Activated T-helper 1 cell treated with anti-CD3 and anti-CD28 coated beads, Interleukin-12 subunit alpha, Interleukin-12 subunit beta, Interleukin-2, Interleukin-4 antibody, amounts not matched to agents 30 ng/mL and 10 ng/mL and 1 ng/mL, durations not matched to agents 14 hours and 24 hours and 36 hours (primary cell): ENCODE measurements at regions not wholly inside any gene's neighbourhood (a gene's known extent, or its start where the extent isn't known, plus 50 kb on each side); places are given as distances from the start of the nearest gene placed in this dataset.

Source experiments
- DNase-seq: peaks from one replicate; pipeline ENCODE4 v3.0.0; 2021; ENCODE audit warnings: low spot score
- H3K27ac Mint-ChIP-seq: one replicate; pipeline ENCODE4 v1.8.0; 2021; ENCODE audit warnings: mild to moderate bottlenecking, mixed read lengths
- H3K27me3 Mint-ChIP-seq: one replicate; pipeline ENCODE4 v1.8.0; 2022; ENCODE audit warnings: mild to moderate bottlenecking, moderate library complexity, mixed read lengths; ENCODE audit not compliant: insufficient read depth
- H3K36me3 Mint-ChIP-seq: one replicate; pipeline ENCODE4 v1.8.0; 2021; ENCODE audit warnings: low read depth, mixed read lengths
- H3K4me1 Mint-ChIP-seq: one replicate; pipeline ENCODE4 v1.8.0; 2021; ENCODE audit warnings: low read depth, mixed read lengths
- H3K4me3 Mint-ChIP-seq: one replicate; pipeline ENCODE4 v1.8.0; 2021; ENCODE audit warnings: mild to moderate bottlenecking, moderate library complexity, mixed read lengths
- H3K9me3 Mint-ChIP-seq: one replicate; pipeline ENCODE4 v1.8.0; 2021; ENCODE audit warnings: mixed read lengths
- intact Hi-C: fragments of 100-400 bp; cut with micrococcal nuclease; formaldehyde crosslinking; loops from one replicate; pipeline ENCODE4 v1.15.1; 2024

- intact Hi-C loops = no loop called here
- Mint-ChIP-seq H3K36me3 (no peaks in the 10 kb centered on the region), H3K4me1 (no peaks in the 10 kb centered on the region), H3K9me3 (no peaks in the 10 kb centered on the region), H3K27me3 (peaks cover 20% of the 10 kb centered on the region), H3K4me3 (no peak overlapping the region), H3K27ac (no peak overlapping the region)
- no peak for DNase-seq
Measured at GRCh38 chr15:39181056-39181747, 399.7 kb upstream of the THBS1 start.

GRCh38 chr15:39181940-39182339, 398.9 kb upstream of the THBS1 start:
- DNase-seq = no peak
- H3K4me3 Mint-ChIP-seq = no peak overlapping the region

GRCh38 chr15:39183164-39183881, 397.6 kb upstream of the THBS1 start:
- intact Hi-C loops = no loop called here
- H3K27me3 Mint-ChIP-seq = peaks cover 20% of the 10 kb centered on the region
- no peak overlapping the region for H3K4me3 Mint-ChIP-seq
- no peaks in the 10 kb centered on the region for H3K9me3 Mint-ChIP-seq
- no peak for DNase-seq
- no peaks in the 10 kb centered on the region for H3K4me1 Mint-ChIP-seq
- no peaks in the 10 kb centered on the region for H3K36me3 Mint-ChIP-seq
- H3K27ac Mint-ChIP-seq = no peak overlapping the region

More at GRCh38 chr15:39181940-39182339, 398.9 kb upstream of the THBS1 start:
- Mint-ChIP-seq H3K27ac (no peak overlapping the region), H3K27me3 (peaks cover 20% of the 10 kb centered on the region), H3K4me1 (no peaks in the 10 kb centered on the region), H3K36me3 (no peaks in the 10 kb centered on the region), H3K9me3 (no peaks in the 10 kb centered on the region)
- intact Hi-C loops = no loop called here

- Mint-ChIP-seq H3K4me1 (no peaks in the 10 kb centered on the region), H3K9me3 (no peaks in the 10 kb centered on the region), H3K27ac (no peak overlapping the region), H3K36me3 (no peaks in the 10 kb centered on the region), H3K4me3 (no peak overlapping the region), H3K27me3 (peaks cover 20% of the 10 kb centered on the region)
- intact Hi-C loops = no loop called here
- DNase-seq = no peak
Measured at GRCh38 chr15:39184701-39185390, 396.0 kb upstream of the THBS1 start.

GRCh38 chr15:39188314-39188713, 392.6 kb upstream of the THBS1 start:
- no peak overlapping the region for H3K27ac Mint-ChIP-seq
- intact Hi-C loops = no loop called here
- H3K9me3 Mint-ChIP-seq = no peaks in the 10 kb centered on the region
- no peak overlapping the region for H3K4me3 Mint-ChIP-seq
- peaks cover 4% of the 10 kb centered on the region for H3K27me3 Mint-ChIP-seq
- no peak for DNase-seq
- no peaks in the 10 kb centered on the region for H3K4me1 Mint-ChIP-seq
- no peaks in the 10 kb centered on the region for H3K36me3 Mint-ChIP-seq

GRCh38 chr15:39188930-39189329, 391.9 kb upstream of the THBS1 start:
- intact Hi-C loops = no loop called here
- H3K4me1 Mint-ChIP-seq = no peaks in the 10 kb centered on the region

GRCh38 chr15:39191871-39192291, 389.0 kb upstream of the THBS1 start:
- intact Hi-C loops = no loop called here
- Mint-ChIP-seq H3K27ac (no peak overlapping the region), H3K9me3 (no peaks in the 10 kb centered on the region), H3K36me3 (no peaks in the 10 kb centered on the region), H3K4me3 (no peak overlapping the region), H3K4me1 (no peaks in the 10 kb centered on the region), H3K27me3 (peaks cover 9% of the 10 kb centered on the region)
- DNase-seq = no peak

More at GRCh38 chr15:39188930-39189329, 391.9 kb upstream of the THBS1 start:
- H3K4me3 Mint-ChIP-seq = no peak overlapping the region
- DNase-seq = no peak
- H3K36me3 Mint-ChIP-seq = no peaks in the 10 kb centered on the region
- H3K27me3 Mint-ChIP-seq = peaks cover 9% of the 10 kb centered on the region
- no peaks in the 10 kb centered on the region for H3K9me3 Mint-ChIP-seq
- H3K27ac Mint-ChIP-seq = no peak overlapping the region

- H3K27me3 Mint-ChIP-seq = peaks cover 9% of the 10 kb centered on the region
Measured at GRCh38 chr15:39192351-39192750, 388.5 kb upstream of the THBS1 start.

GRCh38 chr15:39192979-39193560, 387.8 kb upstream of the THBS1 start:
- peaks cover 7% of the 10 kb centered on the region for H3K27me3 Mint-ChIP-seq
- no peaks in the 10 kb centered on the region for H3K4me1 Mint-ChIP-seq
- no peak overlapping the region for H3K27ac Mint-ChIP-seq
- no peak for DNase-seq
- no peaks in the 10 kb centered on the region for H3K36me3 Mint-ChIP-seq
- H3K4me3 Mint-ChIP-seq = no peak overlapping the region
- no peaks in the 10 kb centered on the region for H3K9me3 Mint-ChIP-seq
- intact Hi-C loops = no loop called here

More at GRCh38 chr15:39192351-39192750, 388.5 kb upstream of the THBS1 start:
- Mint-ChIP-seq H3K36me3 (no peaks in the 10 kb centered on the region), H3K4me3 (no peak overlapping the region), H3K4me1 (no peaks in the 10 kb centered on the region), H3K27ac (no peak overlapping the region), H3K9me3 (no peaks in the 10 kb centered on the region)
- no peak for DNase-seq
- intact Hi-C loops = no loop called here

GRCh38 chr15:39193611-39194010, 387.3 kb upstream of the THBS1 start:
- Mint-ChIP-seq H3K4me1 (no peaks in the 10 kb centered on the region), H3K36me3 (no peaks in the 10 kb centered on the region), H3K27ac (no peak overlapping the region), H3K27me3 (peaks cover 7% of the 10 kb centered on the region), H3K9me3 (no peaks in the 10 kb centered on the region), H3K4me3 (no peak overlapping the region)
- DNase-seq = no peak
- intact Hi-C loops = no loop called here

GRCh38 chr15:39194106-39194830, 386.6 kb upstream of the THBS1 start:
- no peak for DNase-seq
- H3K36me3 Mint-ChIP-seq = no peaks in the 10 kb centered on the region
- no peak overlapping the region for H3K4me3 Mint-ChIP-seq
- H3K27ac Mint-ChIP-seq = no peak overlapping the region
- no peaks in the 10 kb centered on the region for H3K9me3 Mint-ChIP-seq
- H3K27me3 Mint-ChIP-seq = peaks cover 7% of the 10 kb centered on the region
- no peaks in the 10 kb centered on the region for H3K4me1 Mint-ChIP-seq
- intact Hi-C loops = no loop called here

- no peak overlapping the region for H3K4me3 Mint-ChIP-seq
- H3K27me3 Mint-ChIP-seq = peaks cover 7% of the 10 kb centered on the region
- no peaks in the 10 kb centered on the region for H3K9me3 Mint-ChIP-seq
- intact Hi-C loops = no loop called here
- no peak for DNase-seq
- no peak overlapping the region for H3K27ac Mint-ChIP-seq
- H3K36me3 Mint-ChIP-seq = no peaks in the 10 kb centered on the region
- H3K4me1 Mint-ChIP-seq = no peaks in the 10 kb centered on the region
Measured at GRCh38 chr15:39195961-39196486, 384.9 kb upstream of the THBS1 start.
